HFF-Myc (cell line): ENCODE measurements at regions not wholly inside any gene's neighbourhood (a gene's known extent, or its start where the extent isn't known, plus 50 kb on each side); places are given as distances from the start of the nearest gene placed in this dataset.

Experiments used
- DNase-seq: peaks from one replicate; pipeline ENCODE4 v3.0.0-alpha.2; 2011; ENCODE audit warnings: low read depth; ENCODE audit errors: extremely low read depth
- H3K4me3 ChIP-seq: replicated peaks from 2 replicates; pipeline ENCODE4 v1.5.1; 2011; ENCODE audit warnings: low read depth, mild to moderate bottlenecking, control low read depth, low read length
- TF ChIP-seq, protein P1 (sequence below): IDR thresholded peaks from 2 replicates; pipeline ENCODE4 v1.5.1; 2012; ENCODE audit warnings: mild to moderate bottlenecking, low read depth, low read length, control low read depth; ENCODE audit errors: missing control alignments

DNA sequence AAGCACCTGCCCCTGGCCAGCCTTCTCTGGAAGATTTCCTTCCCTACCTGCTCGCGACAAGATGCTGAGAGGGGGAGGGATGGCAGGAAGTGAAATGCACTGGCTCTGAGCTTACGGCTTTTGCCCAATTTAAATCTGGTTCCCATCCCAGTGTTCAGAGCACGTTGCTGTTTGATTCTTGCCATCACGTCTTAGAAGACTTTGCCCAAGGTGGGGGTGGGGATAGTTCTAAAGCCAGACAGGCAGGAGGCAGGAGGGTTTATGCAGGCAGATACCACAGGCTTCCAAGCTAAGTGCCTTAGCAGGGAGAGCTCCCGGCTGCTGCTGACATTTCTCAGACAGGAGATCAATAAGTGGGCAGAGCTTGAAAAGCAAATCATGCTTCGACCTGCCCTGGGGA is 393.9 kb downstream of the MID1IP1 start:
- no peak overlapping the region for H3K4me3 ChIP-seq
- no peak for DNase-seq
- TF ChIP-seq, protein P1, sequence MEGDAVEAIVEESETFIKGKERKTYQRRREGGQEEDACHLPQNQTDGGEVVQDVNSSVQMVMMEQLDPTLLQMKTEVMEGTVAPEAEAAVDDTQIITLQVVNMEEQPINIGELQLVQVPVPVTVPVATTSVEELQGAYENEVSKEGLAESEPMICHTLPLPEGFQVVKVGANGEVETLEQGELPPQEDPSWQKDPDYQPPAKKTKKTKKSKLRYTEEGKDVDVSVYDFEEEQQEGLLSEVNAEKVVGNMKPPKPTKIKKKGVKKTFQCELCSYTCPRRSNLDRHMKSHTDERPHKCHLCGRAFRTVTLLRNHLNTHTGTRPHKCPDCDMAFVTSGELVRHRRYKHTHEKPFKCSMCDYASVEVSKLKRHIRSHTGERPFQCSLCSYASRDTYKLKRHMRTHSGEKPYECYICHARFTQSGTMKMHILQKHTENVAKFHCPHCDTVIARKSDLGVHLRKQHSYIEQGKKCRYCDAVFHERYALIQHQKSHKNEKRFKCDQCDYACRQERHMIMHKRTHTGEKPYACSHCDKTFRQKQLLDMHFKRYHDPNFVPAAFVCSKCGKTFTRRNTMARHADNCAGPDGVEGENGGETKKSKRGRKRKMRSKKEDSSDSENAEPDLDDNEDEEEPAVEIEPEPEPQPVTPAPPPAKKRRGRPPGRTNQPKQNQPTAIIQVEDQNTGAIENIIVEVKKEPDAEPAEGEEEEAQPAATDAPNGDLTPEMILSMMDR: no peak

- peak; percentile 5 for DNase-seq
- TF ChIP-seq, protein P1: no peak
- no peak overlapping the region for H3K4me3 ChIP-seq
These were observed 395.2 kb downstream of the MID1IP1 start for GRCh38 chrX:39196192-39197102.

GRCh38 chrX:39199429-39199828 is 398.2 kb downstream of the MID1IP1 start:
- TF ChIP-seq, protein P1: no peak
- DNase-seq: no peak
- no peak overlapping the region for H3K4me3 ChIP-seq

DNA sequence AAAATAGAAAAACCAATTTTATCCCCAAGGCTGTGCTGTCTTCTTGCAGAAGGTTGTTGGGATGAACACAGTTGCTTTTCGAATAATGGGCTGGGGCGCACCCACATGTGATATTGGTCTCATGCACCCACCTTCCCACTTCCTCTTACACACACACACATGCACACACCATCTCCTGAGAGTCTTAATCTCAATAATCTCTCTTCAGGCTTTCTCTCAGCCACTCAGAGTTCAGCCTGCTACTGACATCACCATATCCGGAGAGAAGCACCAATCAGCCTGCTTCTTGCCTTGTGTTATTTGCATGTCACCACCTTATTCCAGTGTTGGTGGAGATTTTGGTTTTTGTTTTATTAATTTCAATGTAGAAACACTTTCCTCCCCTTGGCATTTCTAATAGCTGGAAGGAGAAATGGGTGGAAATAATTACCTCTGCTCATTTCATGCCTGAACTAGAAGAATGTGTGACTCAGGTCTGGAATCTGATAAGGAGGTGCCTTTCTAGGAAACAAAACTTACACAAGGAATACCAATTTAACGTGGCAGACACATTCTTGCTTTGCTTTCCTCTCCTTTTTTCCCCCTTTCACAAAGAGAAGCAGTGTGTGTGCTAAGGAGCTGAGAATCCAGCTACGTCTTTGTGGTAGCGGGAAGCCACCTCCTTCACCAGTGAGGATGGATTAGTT is 400.2 kb downstream of the MID1IP1 start:
- no peak for DNase-seq
- TF ChIP-seq, protein P1: no peak
- H3K4me3 ChIP-seq: no peak overlapping the region

GRCh38 chrX:39202641-39203040 is 401.4 kb downstream of the MID1IP1 start:
- TF ChIP-seq, protein P1: no peak
- no peak for DNase-seq
- H3K4me3 ChIP-seq: no peak overlapping the region

DNA sequence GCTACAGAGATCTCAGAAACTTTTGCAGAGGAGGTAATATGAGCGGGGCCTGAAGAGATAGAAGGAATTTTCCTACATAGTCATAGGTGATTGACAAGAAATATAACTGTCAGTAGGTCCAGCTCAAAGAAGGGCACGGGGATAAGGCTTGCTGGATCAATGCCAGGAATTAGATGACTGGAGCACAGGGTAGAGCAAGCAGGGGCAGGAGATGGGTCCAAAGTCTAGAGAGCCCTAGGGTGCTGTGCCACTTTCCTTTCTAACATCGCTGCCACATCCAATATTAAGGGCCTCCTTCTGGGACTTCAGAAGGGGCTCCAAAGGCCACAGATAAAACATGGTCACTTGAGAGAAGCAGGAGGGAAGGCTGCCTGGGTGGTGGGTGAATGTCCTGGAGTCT is 402.2 kb downstream of the MID1IP1 start:
- TF ChIP-seq, protein P1: no peak
- no peak for DNase-seq
- H3K4me3 ChIP-seq: no peak overlapping the region
